ENCODE measurements at regions not wholly inside any gene's neighbourhood (a gene's known extent, or its start where the extent isn't known, plus 50 kb on each side); places are given as distances from the start of the nearest gene placed in this dataset.
"Not testable (repeated sequence)": the region's sequence is repeated elsewhere in the genome, so short reads cannot be mapped to it uniquely, and the experiment has no call there.

- intact Hi-C loops (cut with DNase I), result no loop called here
- Histone ChIP-seq H3K4me1 (no peaks in the 10 kb centered on the region), H3K36me3 (no peaks in the 10 kb centered on the region), H3K27ac (no peak overlapping the region), H3K27me3 (no peaks in the 10 kb centered on the region), H3K9me3 (no peaks in the 10 kb centered on the region), H3K4me3 (no peak overlapping the region)
- 90 to 91% methylated on average over 7 of the region's 7 CpGs for WGBS, 2 donors
- no peak for TF ChIP-seq POLR2AphosphoS5 (IDR thresholded peaks at IDR 0.05)
- no peak for TF ChIP-seq CTCF (IDR thresholded peaks at IDR 0.05)
- no peak for TF ChIP-seq POLR2A (IDR thresholded peaks at IDR 0.05)
- no peak for TF ChIP-seq EP300 (IDR thresholded peaks at IDR 0.05)
- DNase-seq, result no peak
These were observed 70.6 kb upstream of the ID2 start for GRCh38 chr2:8611246-8611645.

- Histone ChIP-seq H3K27me3 (no peaks in the 10 kb centered on the region), H3K4me3 (no peak overlapping the region), H3K9me3 (no peaks in the 10 kb centered on the region), H3K27ac (no peak overlapping the region), H3K36me3 (no peaks in the 10 kb centered on the region), H3K4me1 (no peaks in the 10 kb centered on the region)
- no peak for DNase-seq
- no peak for TF ChIP-seq CTCF (IDR thresholded peaks at IDR 0.05)
- no peak for TF ChIP-seq POLR2A (IDR thresholded peaks at IDR 0.05)
- no peak for TF ChIP-seq POLR2AphosphoS5 (IDR thresholded peaks at IDR 0.05)
- TF ChIP-seq EP300 (IDR thresholded peaks at IDR 0.05), result no peak
- 57 to 68% methylated on average over 11 of the region's 11 CpGs for WGBS, 2 donors
- intact Hi-C loops (cut with DNase I), result no loop called here
These were observed 70.2 kb upstream of the ID2 start for GRCh38 chr2:8611700-8612099.

GRCh38 chr2:8612734-8613179 lies 69.1 kb upstream of the ID2 start:
- no peak for DNase-seq
- WGBS, 2 donors, result 79 to 84% methylated on average over 7 of the region's 7 CpGs
- no peaks in the 10 kb centered on the region for H3K36me3 ChIP-seq
- H3K27me3 ChIP-seq, result no peaks in the 10 kb centered on the region
- no peak overlapping the region for H3K4me3 ChIP-seq
- H3K27ac ChIP-seq, result no peak overlapping the region
- intact Hi-C loops (cut with DNase I), result no loop called here
- no peak for TF ChIP-seq POLR2AphosphoS5 (IDR thresholded peaks at IDR 0.05)
- TF ChIP-seq EP300 (IDR thresholded peaks at IDR 0.05), result no peak
- TF ChIP-seq POLR2A (IDR thresholded peaks at IDR 0.05), result no peak
- TF ChIP-seq CTCF (IDR thresholded peaks at IDR 0.05), result no peak
- no peaks in the 10 kb centered on the region for H3K9me3 ChIP-seq
- H3K4me1 ChIP-seq, result no peaks in the 10 kb centered on the region

- intact Hi-C loops (cut with DNase I); H3K4me3 ChIP-seq; H3K9me3 ChIP-seq; H3K27me3 ChIP-seq; DNase-seq; H3K4me1 ChIP-seq; H3K36me3 ChIP-seq; H3K27ac ChIP-seq: not testable (repeated sequence)
- whole genome bisulfite sequencing, 2 donors, result 97 to 98% methylated on average over 8 of the region's 8 CpGs
These were observed 68.5 kb upstream of the ID2 start for GRCh38 chr2:8613207-8613999.

- WGBS, 2 donors, result 95% methylated on average over 4 of the region's 4 CpGs
- intact Hi-C loops (cut with DNase I), result no loop called here
- DNase-seq, result no peak
These were observed 67.2 kb upstream of the ID2 start for GRCh38 chr2:8614646-8615045.

More at GRCh38 chr2:8614646-8615045, 67.2 kb upstream of the ID2 start:
- no peaks in the 10 kb centered on the region for H3K36me3 ChIP-seq
- no peaks in the 10 kb centered on the region for H3K9me3 ChIP-seq
- TF ChIP-seq POLR2AphosphoS5 (IDR thresholded peaks at IDR 0.05), result no peak
- TF ChIP-seq POLR2A (IDR thresholded peaks at IDR 0.05), result no peak
- no peak for TF ChIP-seq EP300 (IDR thresholded peaks at IDR 0.05)
- TF ChIP-seq CTCF (IDR thresholded peaks at IDR 0.05), result no peak
- no peaks in the 10 kb centered on the region for H3K4me1 ChIP-seq
- H3K27ac ChIP-seq, result no peak overlapping the region
- no peaks in the 10 kb centered on the region for H3K27me3 ChIP-seq
- no peak overlapping the region for H3K4me3 ChIP-seq
